Adrenal gland (tissue), 9 donors: ENCODE measurements at regions not wholly inside any gene's neighbourhood (a gene's known extent, or its start where the extent isn't known, plus 50 kb on each side); places are given as distances from the start of the nearest gene placed in this dataset.

Source experiments
- DNase-seq, 7 donors: peaks; one replicate each; pipeline ENCODE4 v3.0.0-alpha.2; 2019 to 2020
- H3K27ac ChIP-seq, 5 donors: fragments of 200-600 bp; sonication (generic) in 4 of 5; 1 replicate in 3 of 5; 2 replicates in 2 of 5; pipeline versions ENCODE4 v1.5.1 to v1.8.0; 2016 to 2020; ENCODE audit warnings: mild to moderate bottlenecking in 1 of 5
- H3K27me3 ChIP-seq: fragments of 200-600 bp; 2 replicates; pipeline ENCODE4 v1.8.0; 2021
- H3K36me3 ChIP-seq, 2 donors: fragments of 200-600 bp; replicated peaks in 1 of 2; 1 replicate in 1 of 2; 2 replicates in 1 of 2; pipeline versions ENCODE4 v1.5.1 to v1.8.0; 2018 to 2022
- H3K4me1 ChIP-seq, 2 donors: fragments of 200-600 bp; replicated peaks in 1 of 2; 1 replicate in 1 of 2; 2 replicates in 1 of 2; pipeline versions ENCODE4 v1.5.1 to v1.8.0; 2018 to 2021
- H3K4me3 ChIP-seq, 4 donors: fragments of 200-600 bp; sonication (generic) in 3 of 4; one replicate each; pipeline ENCODE4 v1.5.1; 2016 to 2018
- H3K9me3 ChIP-seq, 3 donors: fragments of 200-600 bp; sonication (generic) in 1 of 3; replicated peaks in 1 of 3; 1 replicate in 2 of 3; 2 replicates in 1 of 3; pipeline versions ENCODE4 v1.5.1 to v1.8.0; 2016 to 2021
- POLR2A ChIP-seq, 2 donors: fragments of 450-650 bp; IDR thresholded peaks; one replicate each; pipeline ENCODE4 v1.6.1; 2017; ENCODE audit warnings: antibody characterized with exemption in 2 of 2, mild to moderate bottlenecking in 2 of 2, moderate library complexity in 1 of 2
- WGBS, 4 donors: extraction: QIAGEN DNeasy Blood & Tissue Kit in 2 of 4; methylation state at CpG; one replicate each; pipeline versions ENCODE4 v1.1.5 to v1.1.7; 2013 to 2017; 5-methylcytosine and 5-hydroxymethylcytosine counted together
- intact Hi-C, 2 donors: fragments of 100-400 bp; cut with DNase I; formaldehyde crosslinking; loops; one replicate each; pipeline versions ENCODE4 v1.14.1 to v1.15.0; 2022 to 2023
- TF ChIP-seq, protein P1 (sequence below), 6 experiments: fragments of 450-650 bp in 4 of 6; fragments of 200-600 bp in 2 of 6; sonication (generic) in 1 of 6; IDR thresholded peaks; 1 replicate in 5 of 6; 2 replicates in 1 of 6; pipeline versions ENCODE4 v1.5.1 to v1.8.0; 2016 to 2021; ENCODE audit warnings: antibody characterized with exemption in 6 of 6, mild to moderate bottlenecking in 2 of 6, moderate library complexity in 1 of 6
- donor health status: healthy with polysubstance abuse.
- donor health status: Bipolar disorder and iron deficiency.
- donor health status: DM: yes; HTN: yes; CAD: no.
- donor health status: DM: no; HTN: no; CAD: no.
- donor health status: DM: no; HTN: no; CAD: no.

DNA sequence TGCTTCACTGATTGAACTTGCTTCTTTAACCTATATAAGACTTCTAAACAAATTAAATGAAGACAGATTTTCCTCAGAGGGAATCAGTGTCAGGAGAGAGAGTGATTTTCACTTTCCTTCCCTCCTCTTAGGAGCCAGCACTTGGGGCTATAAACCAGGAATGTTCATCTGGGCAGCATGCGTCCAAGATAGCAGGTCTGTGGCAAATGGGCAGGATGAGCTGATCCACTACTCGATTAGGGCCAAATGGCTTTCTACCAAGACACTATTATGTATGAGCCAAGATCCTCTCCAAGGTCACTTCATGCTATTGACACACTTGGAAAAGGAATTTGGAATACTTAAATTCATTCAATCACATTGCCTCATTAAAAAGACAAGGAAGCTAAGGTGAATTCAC lies 203.9 kb upstream of the GRID2 start:
- no peak overlapping the region for H3K27ac ChIP-seq

GRCh38 chr4:92100975-92101374 lies 202.8 kb upstream of the GRID2 start:
- TF ChIP-seq POLR2A (IDR thresholded peaks at IDR 0.05), result no peak
- TF ChIP-seq, protein P1, sequence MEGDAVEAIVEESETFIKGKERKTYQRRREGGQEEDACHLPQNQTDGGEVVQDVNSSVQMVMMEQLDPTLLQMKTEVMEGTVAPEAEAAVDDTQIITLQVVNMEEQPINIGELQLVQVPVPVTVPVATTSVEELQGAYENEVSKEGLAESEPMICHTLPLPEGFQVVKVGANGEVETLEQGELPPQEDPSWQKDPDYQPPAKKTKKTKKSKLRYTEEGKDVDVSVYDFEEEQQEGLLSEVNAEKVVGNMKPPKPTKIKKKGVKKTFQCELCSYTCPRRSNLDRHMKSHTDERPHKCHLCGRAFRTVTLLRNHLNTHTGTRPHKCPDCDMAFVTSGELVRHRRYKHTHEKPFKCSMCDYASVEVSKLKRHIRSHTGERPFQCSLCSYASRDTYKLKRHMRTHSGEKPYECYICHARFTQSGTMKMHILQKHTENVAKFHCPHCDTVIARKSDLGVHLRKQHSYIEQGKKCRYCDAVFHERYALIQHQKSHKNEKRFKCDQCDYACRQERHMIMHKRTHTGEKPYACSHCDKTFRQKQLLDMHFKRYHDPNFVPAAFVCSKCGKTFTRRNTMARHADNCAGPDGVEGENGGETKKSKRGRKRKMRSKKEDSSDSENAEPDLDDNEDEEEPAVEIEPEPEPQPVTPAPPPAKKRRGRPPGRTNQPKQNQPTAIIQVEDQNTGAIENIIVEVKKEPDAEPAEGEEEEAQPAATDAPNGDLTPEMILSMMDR (IDR thresholded peaks at IDR 0.05), result no peak
- Histone ChIP-seq H3K27ac (no peak overlapping the region), H3K4me1 (no peaks in the 10 kb centered on the region), H3K27me3 (no peaks in the 10 kb centered on the region), H3K36me3 (no peaks in the 10 kb centered on the region), H3K9me3 (no peaks in the 10 kb centered on the region), H3K4me3 (no peak overlapping the region)
- intact Hi-C loops, result no loop called here
- DNase-seq, result no peak

More for the DNA sequence above, 203.9 kb upstream of the GRID2 start:
- intact Hi-C loops, result no loop called here
- Histone ChIP-seq H3K27me3 (no peaks in the 10 kb centered on the region), H3K4me1 (no peaks in the 10 kb centered on the region), H3K9me3 (no peaks in the 10 kb centered on the region), H3K4me3 (no peak overlapping the region), H3K36me3 (no peaks in the 10 kb centered on the region)
- 16 to 28% (median 21%) methylated on average over 2 of the region's 2 CpGs for WGBS, 4 donors
- TF ChIP-seq POLR2A (IDR thresholded peaks at IDR 0.05), result no peak
- TF ChIP-seq, protein P1 (IDR thresholded peaks at IDR 0.05), result no peak
- DNase-seq, result no peak

GRCh38 chr4:92101737-92102172 lies 202.0 kb upstream of the GRID2 start:
- Histone ChIP-seq H3K36me3 (no peaks in the 10 kb centered on the region), H3K4me3 (no peak overlapping the region), H3K9me3 (no peaks in the 10 kb centered on the region), H3K27me3 (no peaks in the 10 kb centered on the region), H3K4me1 (no peaks in the 10 kb centered on the region), H3K27ac (no peak overlapping the region)
- TF ChIP-seq POLR2A (IDR thresholded peaks at IDR 0.05), result no peak
- TF ChIP-seq, protein P1 (IDR thresholded peaks at IDR 0.05), result no peak
- intact Hi-C loops, result no loop called here
- DNase-seq, result no peak

GRCh38 chr4:92104506-92104905 lies 199.3 kb upstream of the GRID2 start:
- TF ChIP-seq, protein P1 (IDR thresholded peaks at IDR 0.05), result no peak
- no peak for TF ChIP-seq POLR2A (IDR thresholded peaks at IDR 0.05)
- intact Hi-C loops, result no loop called here
- Histone ChIP-seq H3K4me3 (no peak overlapping the region), H3K9me3 (no peaks in the 10 kb centered on the region), H3K27me3 (no peaks in the 10 kb centered on the region), H3K27ac (no peak overlapping the region), H3K36me3 (no peaks in the 10 kb centered on the region), H3K4me1 (no peaks in the 10 kb centered on the region)
- DNase-seq, result no peak
- 60 to 77% (median 67%) methylated on average over 2 of the region's 2 CpGs for WGBS, 4 donors
